Tibial artery (tissue), 4 donors: ENCODE measurements at regions not wholly inside any gene's neighbourhood (a gene's known extent, or its start where the extent isn't known, plus 50 kb on each side); places are given as distances from the start of the nearest gene placed in this dataset.

Source experiments
- DNase-seq, 2 donors: peaks; one replicate each; pipeline ENCODE4 v3.0.0-alpha.2; 2019
- H3K27ac ChIP-seq, 2 donors: fragments of 200-600 bp; sonication (generic) in 1 of 2; 1 replicate in 1 of 2; 2 replicates in 1 of 2; pipeline ENCODE4 v1.5.1; 2018 to 2019; ENCODE audit warnings: mild to moderate bottlenecking in 1 of 2
- H3K27me3 ChIP-seq, 2 donors: fragments of 200-600 bp; sonication (generic) in 1 of 2; one replicate each; pipeline versions ENCODE4 v1.5.1 to v1.6.0; 2016 to 2019
- H3K36me3 ChIP-seq, 3 donors: fragments of 200-600 bp; sonication (generic) in 2 of 3; one replicate each; pipeline ENCODE4 v1.5.1; 2016 to 2019; ENCODE audit warnings: mild to moderate bottlenecking in 2 of 3
- H3K4me1 ChIP-seq, 4 donors: fragments of 200-600 bp; sonication (generic) in 2 of 4; 1 replicate in 3 of 4; 2 replicates in 1 of 4; pipeline ENCODE4 v1.5.1; 2016 to 2019
- H3K4me3 ChIP-seq, 2 donors: fragments of 200-600 bp; sonication (generic) in 1 of 2; 1 replicate in 1 of 2; 2 replicates in 1 of 2; pipeline ENCODE4 v1.5.1; 2018 to 2019; ENCODE audit warnings: mild to moderate bottlenecking in 2 of 2
- H3K9me3 ChIP-seq, 3 donors: fragments of 200-600 bp; sonication (generic) in 1 of 3; one replicate each; pipeline ENCODE4 v1.5.1; 2016 to 2019
- CTCF ChIP-seq, 2 experiments: fragments of 200-600 bp in 1 of 2; fragments of 450-650 bp in 1 of 2; IDR thresholded peaks; one replicate each; pipeline ENCODE4 v1.5.1; 2017 to 2019; ENCODE audit warnings: antibody characterized with exemption in 2 of 2, mild to moderate bottlenecking in 1 of 2, moderate library complexity in 1 of 2
- intact Hi-C: fragments of 100-400 bp; cut with DNase I; formaldehyde crosslinking; loops from one replicate; pipeline ENCODE4 v1.15.0; 2023; ENCODE audit warnings: low total_unique reads

GRCh38 chr16:85470873-85471272, 142.2 kb upstream of the GSE1 start:
- no peak for TF ChIP-seq CTCF (IDR thresholded peaks at IDR 0.05)
- Histone ChIP-seq H3K4me1 (peaks cover 0 to 19% (median 11%) of the 10 kb centered on the region in 4 donors), H3K9me3 (no peaks in the 10 kb centered on the region), H3K36me3 (no peaks in the 10 kb centered on the region), H3K27ac (no peak overlapping the region), H3K27me3 (no peaks in the 10 kb centered on the region), H3K4me3 (no peak overlapping the region)
- DNase-seq: no peak
- intact Hi-C loops: no loop called here

DNA sequence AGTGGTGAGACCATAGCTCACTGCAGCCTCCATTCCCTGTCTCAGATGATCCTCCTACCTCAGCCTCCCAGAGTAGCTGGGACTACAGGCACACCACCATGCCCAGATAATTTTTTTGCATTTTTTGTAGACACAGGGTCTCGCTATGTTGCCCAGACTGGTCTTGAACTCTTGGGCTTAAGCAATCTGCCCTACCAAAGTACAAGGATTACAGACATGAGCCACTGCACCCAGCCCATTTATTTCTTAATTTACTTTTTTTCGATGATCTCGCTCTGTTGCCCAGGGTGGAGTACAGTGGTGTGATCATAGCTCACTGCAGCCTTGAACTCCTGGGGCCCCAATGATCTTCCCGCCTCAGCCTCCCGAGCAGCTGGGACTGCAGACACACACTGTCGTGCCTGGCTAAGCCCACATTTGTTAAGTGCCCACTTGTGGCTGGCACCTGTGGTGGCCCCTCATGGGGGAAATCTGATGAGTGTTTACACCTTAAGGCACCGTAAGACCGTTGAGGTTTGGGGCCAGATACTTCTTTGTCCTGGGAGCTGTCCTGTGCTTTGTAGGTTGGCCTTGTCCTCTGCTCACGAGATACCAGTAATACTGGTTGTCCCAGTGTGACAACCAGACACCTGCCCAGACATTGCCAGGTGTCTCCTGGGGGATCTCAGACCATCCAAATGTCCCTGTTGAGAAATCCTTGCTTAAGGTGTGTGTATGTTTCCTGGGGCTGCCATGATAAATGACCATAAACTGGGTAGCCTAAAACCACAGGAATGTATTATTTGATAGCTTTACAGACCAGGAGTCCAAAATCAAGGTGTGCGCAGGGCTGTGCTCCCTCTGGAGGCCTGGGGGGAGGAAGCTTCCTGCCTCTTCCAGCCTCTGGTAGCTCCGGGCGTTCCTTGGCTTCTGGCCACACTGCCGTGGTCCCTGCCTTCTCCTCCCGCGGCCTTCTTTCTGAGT, 141.4 kb upstream of the GSE1 start:
- H3K27me3 ChIP-seq: no peaks in the 10 kb centered on the region
- H3K4me3 ChIP-seq: no peak overlapping the region
- no peak for TF ChIP-seq CTCF (IDR thresholded peaks at IDR 0.05)
- no peaks in the 10 kb centered on the region for H3K36me3 ChIP-seq
- peaks cover 0 to 19% (median 11%) of the 10 kb centered on the region in 4 donors for H3K4me1 ChIP-seq
- no peak overlapping the region for H3K27ac ChIP-seq
- H3K9me3 ChIP-seq: no peaks in the 10 kb centered on the region
- intact Hi-C loops: no loop called here
- DNase-seq: no peak

- H3K27ac ChIP-seq: no peak overlapping the region
- intact Hi-C loops: no loop called here
- no peak for TF ChIP-seq CTCF (IDR thresholded peaks at IDR 0.05)
These were observed 140.6 kb upstream of the GSE1 start for GRCh38 chr16:85472514-85472913.

DNA sequence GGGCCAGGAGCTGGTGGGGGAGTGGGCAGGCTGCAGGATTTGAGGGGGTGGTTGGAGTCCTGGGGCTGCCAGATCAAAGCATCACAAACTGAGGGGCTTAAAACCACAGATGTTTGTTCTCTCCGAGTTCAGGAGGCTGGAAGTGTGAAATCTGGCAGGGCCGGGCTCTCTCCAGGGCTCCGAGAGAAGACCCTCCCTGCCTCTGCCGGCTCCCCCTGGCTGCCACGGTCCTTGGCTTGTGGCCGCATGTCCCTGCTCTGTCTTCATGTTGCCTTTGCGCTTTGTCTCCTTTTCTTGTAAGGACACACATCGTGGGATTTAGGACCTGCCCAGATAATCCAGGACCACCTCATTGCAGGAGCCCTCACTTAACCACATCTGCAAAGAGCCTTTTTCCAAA, 139.8 kb upstream of the GSE1 start:
- no peak for TF ChIP-seq CTCF (IDR thresholded peaks at IDR 0.05)
- Histone ChIP-seq H3K36me3 (no peaks in the 10 kb centered on the region), H3K4me1 (peaks cover 0 to 19% (median 11%) of the 10 kb centered on the region in 4 donors), H3K27me3 (no peaks in the 10 kb centered on the region), H3K27ac (no peak overlapping the region), H3K4me3 (no peak overlapping the region), H3K9me3 (no peaks in the 10 kb centered on the region)
- intact Hi-C loops: no loop called here
- DNase-seq: no peak

More at GRCh38 chr16:85472514-85472913, 140.6 kb upstream of the GSE1 start:
- Histone ChIP-seq H3K36me3 (no peaks in the 10 kb centered on the region), H3K9me3 (no peaks in the 10 kb centered on the region), H3K4me1 (peaks cover 0 to 19% (median 11%) of the 10 kb centered on the region in 4 donors), H3K4me3 (no peak overlapping the region), H3K27me3 (no peaks in the 10 kb centered on the region)
- no peak for DNase-seq

- Histone ChIP-seq H3K9me3 (no peaks in the 10 kb centered on the region), H3K27me3 (no peaks in the 10 kb centered on the region), H3K36me3 (no peaks in the 10 kb centered on the region), H3K4me1 (peaks cover 0 to 19% (median 11%) of the 10 kb centered on the region in 4 donors), H3K27ac (no peak overlapping the region), H3K4me3 (no peak overlapping the region)
- intact Hi-C loops: no loop called here
- no peak for DNase-seq
- no peak for TF ChIP-seq CTCF (IDR thresholded peaks at IDR 0.05)
These were observed 139.1 kb upstream of the GSE1 start for GRCh38 chr16:85473909-85474620.
